ENCODE measurements at regions not wholly inside any gene's neighbourhood (a gene's known extent, or its start where the extent isn't known, plus 50 kb on each side); places are given as distances from the start of the nearest gene placed in this dataset.

DNA sequence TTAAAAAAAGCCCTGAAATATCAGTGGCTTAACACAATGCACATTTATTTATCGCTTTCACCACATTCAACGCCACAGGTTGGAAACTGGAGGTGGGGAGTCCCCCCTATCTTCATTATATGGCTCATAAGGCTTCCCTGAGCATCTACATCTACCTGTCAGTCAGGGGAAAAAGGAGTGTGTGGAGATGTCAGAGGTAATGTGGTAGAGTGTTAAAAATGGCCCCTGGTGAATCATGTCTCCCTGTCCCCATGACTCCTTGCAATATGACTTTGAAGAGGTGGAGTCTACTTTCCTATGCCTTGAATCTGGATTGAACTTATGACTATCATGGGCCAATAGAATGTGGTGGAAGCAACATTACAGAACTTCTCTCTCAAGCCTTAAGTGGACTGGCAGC lies 65.5 kb upstream of the BTBD3 start:
- no peak overlapping the region for H3K4me3 ChIP-seq
- no peaks in the 10 kb centered on the region for H3K4me1 ChIP-seq
- H3K36me3 ChIP-seq: no peaks in the 10 kb centered on the region
- no peaks in the 10 kb centered on the region for H3K9me3 ChIP-seq
- no peaks in the 10 kb centered on the region for H3K27me3 ChIP-seq
- no peak for TF ChIP-seq POLR2A (IDR thresholded peaks at IDR 0.05)
- no peak for TF ChIP-seq CTCF (IDR thresholded peaks at IDR 0.05)
- DNase-seq: no peak
- H3K27ac ChIP-seq: no peak overlapping the region

DNA sequence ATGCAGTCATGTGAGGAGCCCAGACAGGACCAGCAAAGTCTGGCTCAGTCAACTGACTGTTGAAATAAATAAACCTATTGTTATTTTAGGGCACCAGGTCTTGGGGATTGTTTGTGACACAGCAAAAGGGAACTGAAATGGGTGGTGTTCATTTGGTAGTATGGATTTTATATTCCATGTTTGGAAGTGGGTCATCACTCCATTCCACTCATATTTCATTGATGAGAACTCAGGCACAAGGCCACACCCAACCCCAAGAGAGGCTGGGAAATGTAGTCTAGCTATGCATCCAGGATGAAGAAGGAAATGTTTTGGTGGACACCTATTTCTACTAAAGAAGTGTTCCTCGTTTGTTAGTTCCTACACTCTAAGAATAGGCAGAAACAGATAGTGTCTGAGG lies 64.9 kb upstream of the BTBD3 start:
- Histone ChIP-seq H3K4me1 (no peaks in the 10 kb centered on the region), H3K36me3 (no peaks in the 10 kb centered on the region), H3K27me3 (no peaks in the 10 kb centered on the region), H3K9me3 (no peaks in the 10 kb centered on the region), H3K4me3 (no peak overlapping the region), H3K27ac (no peak overlapping the region)
- TF ChIP-seq CTCF (IDR thresholded peaks at IDR 0.05) (no peak), POLR2A (IDR thresholded peaks at IDR 0.05) (no peak)
- no peak for DNase-seq

GRCh38 chr20:11853359-11853758 lies 64.3 kb upstream of the BTBD3 start:
- no peaks in the 10 kb centered on the region for H3K36me3 ChIP-seq
- no peaks in the 10 kb centered on the region for H3K27me3 ChIP-seq
- no peak for TF ChIP-seq POLR2A (IDR thresholded peaks at IDR 0.05)
- TF ChIP-seq CTCF (IDR thresholded peaks at IDR 0.05): no peak
- no peak for DNase-seq
- H3K27ac ChIP-seq: no peak overlapping the region
- no peak overlapping the region for H3K4me3 ChIP-seq
- no peaks in the 10 kb centered on the region for H3K4me1 ChIP-seq
- no peaks in the 10 kb centered on the region for H3K9me3 ChIP-seq

DNA sequence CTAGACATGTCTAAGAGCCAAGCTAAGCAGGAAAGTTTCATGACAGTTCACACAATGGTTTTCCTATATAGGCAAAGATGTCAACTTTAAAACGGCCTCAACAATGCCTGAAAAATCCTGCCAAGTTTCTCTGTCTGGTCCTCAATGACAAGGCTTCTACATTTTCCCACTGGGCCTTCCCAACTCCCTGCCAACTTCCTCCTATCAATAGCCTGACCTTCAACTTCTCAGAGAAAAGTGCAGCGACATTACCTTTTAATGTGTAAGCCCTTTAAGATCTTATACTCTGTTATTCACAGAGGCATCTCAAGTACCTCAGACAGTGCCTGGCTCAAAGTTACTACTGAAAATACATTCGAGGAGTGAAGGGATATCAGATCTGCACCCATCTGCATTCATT lies 56.2 kb upstream of the BTBD3 start:
- Histone ChIP-seq H3K9me3 (no peaks in the 10 kb centered on the region), H3K4me1 (no peaks in the 10 kb centered on the region), H3K27me3 (no peaks in the 10 kb centered on the region), H3K4me3 (no peak overlapping the region), H3K36me3 (no peaks in the 10 kb centered on the region), H3K27ac (no peak overlapping the region)
- DNase-seq: no peak
- TF ChIP-seq POLR2A (IDR thresholded peaks at IDR 0.05) (no peak), CTCF (IDR thresholded peaks at IDR 0.05) (no peak)

- TF ChIP-seq CTCF (IDR thresholded peaks at IDR 0.05): no peak
- no peak for TF ChIP-seq POLR2A (IDR thresholded peaks at IDR 0.05)
- H3K36me3 ChIP-seq: no peaks in the 10 kb centered on the region
- DNase-seq: no peak
- H3K4me3 ChIP-seq: no peak overlapping the region
- no peak overlapping the region for H3K27ac ChIP-seq
- H3K27me3 ChIP-seq: no peaks in the 10 kb centered on the region
- H3K9me3 ChIP-seq: no peaks in the 10 kb centered on the region
- H3K4me1 ChIP-seq: no peaks in the 10 kb centered on the region
These were observed 50.3 kb upstream of the BTBD3 start for GRCh38 chr20:11867291-11867919.

Small RNAs in the stretch of these regions (small RNA-seq; reads per million reads assigned to genes)
- gene AL080274.1: 0 reads per million in 2 donors
- gene RN7SKP111: 0 reads per million in 2 donors

Data from Peyer's patch (tissue), 4 donors.